GM21825 (cell line): ENCODE measurements at regions not wholly inside any gene's neighbourhood (a gene's known extent, or its start where the extent isn't known, plus 50 kb on each side); places are given as distances from the start of the nearest gene placed in this dataset.

Experiments
- ATAC-seq: cut with Tn5 transposase; IDR thresholded peaks from one replicate; pipeline ENCODE4 v1.9.1; 2021; ENCODE audit warnings: mild to moderate bottlenecking, moderate library complexity; ENCODE audit not compliant: unreplicated experiment

DNA sequence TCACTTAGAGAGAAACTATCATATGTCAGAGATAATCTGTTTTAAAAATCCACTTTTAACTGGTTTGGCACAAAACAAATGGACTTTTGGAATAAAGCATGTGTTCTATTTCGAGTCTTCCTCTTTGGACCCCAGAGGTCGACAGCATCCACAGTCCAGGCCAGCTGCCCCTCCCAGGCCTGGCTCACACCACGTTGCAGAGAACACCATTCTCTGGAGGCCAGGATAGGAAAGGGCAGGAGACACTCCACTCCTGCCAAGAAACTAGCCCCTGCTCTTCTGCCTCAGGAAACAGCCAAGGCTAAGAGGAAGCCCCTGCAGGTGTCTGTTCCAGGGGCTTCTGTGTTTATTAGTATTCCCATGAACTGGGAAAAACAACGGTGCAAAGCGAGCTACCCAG lies 456.6 kb upstream of the ID2 start:
- no peak for ATAC-seq

GRCh38 chr2:8225798-8226197 lies 456.1 kb upstream of the ID2 start:
- ATAC-seq, result no peak

- ATAC-seq, result peak; percentile 91
Observed at GRCh38 chr2:8229546-8229986, 452.3 kb upstream of the ID2 start.

DNA sequence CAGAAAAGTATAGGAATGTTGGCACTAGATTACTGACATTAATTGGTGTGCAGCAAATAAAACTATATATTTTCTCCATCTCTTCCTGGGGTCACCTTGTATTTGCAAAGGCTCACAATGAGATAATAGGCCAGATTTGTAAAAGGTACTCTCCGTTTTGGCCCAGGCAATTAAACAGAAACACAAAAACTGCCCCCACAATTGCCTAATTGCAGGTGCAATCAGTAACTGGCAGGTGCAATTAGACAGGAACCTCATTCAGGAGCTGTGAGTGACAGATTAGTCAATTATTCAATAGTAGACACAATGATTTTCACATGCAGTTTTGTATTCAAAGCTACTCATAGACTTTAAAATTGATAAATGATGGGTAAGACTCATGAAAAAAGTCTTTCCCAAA lies 451.4 kb upstream of the ID2 start:
- ATAC-seq, result no peak

- ATAC-seq, result no peak
Observed at GRCh38 chr2:8231902-8232301, 450.0 kb upstream of the ID2 start.

DNA sequence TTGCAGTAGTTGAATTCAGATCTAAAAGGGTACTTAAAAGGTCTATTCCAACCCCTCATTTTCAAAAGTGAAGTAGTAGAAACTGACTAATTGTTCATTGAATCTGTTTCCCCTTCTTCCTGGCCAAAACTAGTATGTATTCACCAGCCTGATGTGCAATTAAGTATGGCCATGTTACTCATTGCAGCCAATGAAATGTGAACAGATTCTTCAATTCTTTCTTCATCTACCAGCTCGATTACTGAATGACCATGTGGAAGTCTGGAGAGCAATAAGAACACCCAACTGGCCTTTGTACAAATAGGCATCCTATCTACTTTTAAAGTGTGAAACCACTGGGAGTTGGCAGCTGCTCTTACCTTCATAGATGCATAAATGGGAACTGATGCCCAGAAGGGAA lies 449.0 kb upstream of the ID2 start:
- no peak for ATAC-seq

GRCh38 chr2:8234253-8234652 lies 447.6 kb upstream of the ID2 start:
- ATAC-seq, result peak; percentile 28

DNA sequence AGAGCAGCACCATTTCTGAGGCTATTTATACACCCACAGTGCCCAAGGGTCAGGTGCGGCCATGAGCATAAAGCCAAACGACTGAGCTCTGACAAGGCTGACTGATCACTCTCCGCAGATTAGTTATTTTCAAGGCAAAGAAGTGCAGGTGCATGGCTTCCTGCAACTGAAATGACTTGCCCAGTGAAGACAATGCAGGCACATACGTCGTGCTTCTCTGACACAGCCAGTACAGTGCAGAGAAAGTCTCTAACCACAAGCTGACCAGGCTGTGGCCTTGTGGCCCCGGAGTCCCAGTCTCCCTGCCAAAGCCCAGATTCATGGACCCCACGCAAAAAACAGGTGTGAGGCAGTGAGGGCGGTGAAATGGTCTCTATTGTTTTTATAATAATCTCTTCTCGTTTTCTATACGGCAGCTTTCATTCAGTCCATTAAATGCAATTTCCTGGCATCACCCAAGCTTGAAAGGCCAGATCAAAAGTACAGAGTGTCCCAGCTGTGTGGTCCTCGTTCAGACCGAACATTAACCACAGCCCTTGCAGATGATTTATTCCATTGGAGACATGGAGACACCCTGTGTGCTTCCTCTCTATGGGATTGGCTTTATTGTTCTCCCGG lies 447.0 kb upstream of the ID2 start:
- ATAC-seq, result peak; percentile 93

- ATAC-seq, result no peak
Observed at GRCh38 chr2:8235419-8235818, 446.4 kb upstream of the ID2 start.

DNA sequence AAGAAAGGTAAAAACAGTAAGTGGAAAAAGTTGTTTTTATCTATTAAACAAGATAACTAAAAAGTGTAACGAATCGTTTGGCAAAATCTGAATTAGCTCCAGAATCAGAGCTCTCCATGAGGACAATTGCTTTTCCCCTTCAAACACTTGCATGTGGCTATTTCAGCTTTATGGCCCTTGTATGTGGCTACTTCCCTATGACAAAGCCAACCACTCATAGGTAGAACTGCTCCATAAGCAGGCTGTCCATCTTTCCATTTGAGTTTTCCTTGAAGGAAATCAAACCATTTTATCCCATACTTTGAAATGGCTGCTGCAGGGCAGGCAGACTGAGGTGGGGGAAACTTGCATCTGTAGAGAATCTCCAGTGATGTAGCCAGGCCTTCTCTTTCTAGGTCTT lies 445.5 kb upstream of the ID2 start:
- no peak for ATAC-seq

GRCh38 chr2:8238521-8239230 lies 443.2 kb upstream of the ID2 start:
- no peak for ATAC-seq

- no peak for ATAC-seq
Observed at GRCh38 chr2:8239531-8240088, 442.2 kb upstream of the ID2 start.

- no peak for ATAC-seq
Observed at GRCh38 chr2:8241317-8241716, 440.5 kb upstream of the ID2 start.

DNA sequence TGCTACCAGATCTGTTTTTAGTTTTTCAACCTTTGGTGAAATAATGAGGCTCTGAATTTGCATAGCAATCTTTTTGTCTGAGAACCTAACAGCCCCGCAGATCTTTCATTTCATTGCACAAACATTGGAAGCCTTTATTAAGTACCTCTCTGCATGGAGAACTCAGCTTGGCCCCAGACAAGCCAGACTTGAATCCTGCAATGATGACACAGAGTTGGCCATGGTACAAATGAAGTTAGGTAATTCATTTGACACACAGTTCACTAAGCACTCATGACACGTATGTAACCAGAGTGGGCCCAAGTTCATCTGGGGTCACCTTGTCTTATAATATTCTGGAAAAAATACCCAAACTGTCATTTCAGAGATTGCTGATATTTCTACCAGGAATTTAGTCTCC lies 439.1 kb upstream of the ID2 start:
- no peak for ATAC-seq

GRCh38 chr2:8243748-8244400 lies 438.0 kb upstream of the ID2 start:
- ATAC-seq, result no peak

GRCh38 chr2:8244639-8245038 lies 437.2 kb upstream of the ID2 start:
- no peak for ATAC-seq

DNA sequence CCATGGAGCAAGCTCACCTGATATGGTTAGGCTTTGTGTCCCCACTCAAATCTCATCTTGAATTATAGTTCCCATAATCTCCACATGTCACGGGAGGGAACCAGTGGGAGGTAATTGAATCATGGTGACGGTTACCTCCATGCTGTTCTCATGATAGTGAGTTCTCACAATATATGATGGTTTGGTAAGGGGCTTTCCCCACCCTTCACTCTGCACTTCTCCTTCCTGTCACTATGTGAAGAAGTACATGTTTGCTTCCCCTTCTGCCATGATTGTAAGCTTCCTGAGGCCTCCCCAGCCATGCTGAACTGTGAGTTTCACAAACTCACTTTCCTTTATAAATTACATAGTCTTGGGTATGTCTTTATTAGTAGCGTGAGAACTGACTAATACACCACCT lies 435.7 kb upstream of the ID2 start:
- no peak for ATAC-seq

- ATAC-seq, result no peak
Observed at GRCh38 chr2:8247905-8248622, 433.8 kb upstream of the ID2 start.

DNA sequence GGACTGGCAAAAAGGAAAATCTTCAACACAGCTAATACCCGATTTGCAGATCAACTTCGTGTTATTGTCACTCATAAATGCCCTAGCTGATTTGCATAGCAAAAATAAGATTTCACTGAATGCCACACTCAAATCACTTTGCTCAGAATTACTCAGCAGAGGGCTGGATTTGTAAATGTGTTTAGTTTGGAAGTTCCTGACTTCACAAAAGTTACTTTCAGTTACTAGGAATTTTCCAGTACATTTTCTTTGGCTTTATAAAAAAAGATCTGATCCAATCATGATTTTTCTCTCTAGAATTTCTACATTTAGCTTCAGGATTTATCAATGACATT lies 433.3 kb upstream of the ID2 start:
- ATAC-seq, result no peak

GRCh38 chr2:8249141-8249540 lies 432.7 kb upstream of the ID2 start:
- no peak for ATAC-seq

- no peak for ATAC-seq
Observed at GRCh38 chr2:8249769-8250168, 432.1 kb upstream of the ID2 start.
